Suppressor macrophage treated with lipopolysaccharide for 4 hours (primary cell): ENCODE measurements at regions not wholly inside any gene's neighbourhood (a gene's known extent, or its start where the extent isn't known, plus 50 kb on each side); places are given as distances from the start of the nearest gene placed in this dataset.
A peak's percentile ranks its signal among the peaks of the same experiment; 100 is the strongest.

Experiments
- DNase-seq: peaks from one replicate; pipeline ENCODE4 v3.0.0-alpha.2; 2020

DNA sequence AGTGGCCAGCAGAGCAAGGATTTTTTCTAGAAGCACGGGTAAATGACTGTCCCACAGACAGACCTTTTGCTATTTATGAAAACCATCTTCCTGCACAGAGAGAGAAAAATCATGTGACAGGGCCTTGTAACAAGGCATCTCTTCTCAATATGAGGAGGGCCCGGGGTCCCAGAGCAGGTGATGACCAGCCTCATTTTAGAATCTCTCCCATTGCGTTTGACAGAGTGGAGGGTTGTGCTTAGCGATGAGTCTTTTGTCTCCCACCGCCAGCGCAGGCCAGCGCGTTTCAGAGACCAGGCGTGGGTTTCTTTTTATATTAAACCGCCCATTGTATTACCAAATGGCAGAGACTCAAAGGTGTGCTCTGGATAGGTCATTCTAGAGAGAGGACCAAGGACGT, 97.4 kb upstream of the UBL3 start:
- DNase-seq, result no peak

DNA sequence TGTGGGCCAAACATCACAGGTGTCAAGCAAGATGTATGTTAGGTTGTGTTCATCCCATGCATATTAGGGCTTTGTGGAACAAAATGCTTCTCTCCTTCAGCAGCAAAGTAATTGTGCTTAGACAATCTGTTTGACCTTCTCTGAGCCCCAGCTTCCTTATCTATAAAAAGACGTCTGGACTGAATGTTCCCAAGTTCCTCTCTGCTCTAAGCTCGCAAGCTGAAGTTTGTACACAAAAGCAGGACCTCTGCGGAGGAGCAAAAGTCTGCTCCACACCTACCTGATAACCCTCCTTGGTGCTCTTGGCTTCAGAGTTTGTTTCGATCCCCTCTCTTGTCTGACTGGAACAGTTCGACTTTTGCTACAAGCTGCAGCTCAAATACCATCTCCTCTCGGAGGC, 95.7 kb upstream of the UBL3 start:
- no peak for DNase-seq

DNA sequence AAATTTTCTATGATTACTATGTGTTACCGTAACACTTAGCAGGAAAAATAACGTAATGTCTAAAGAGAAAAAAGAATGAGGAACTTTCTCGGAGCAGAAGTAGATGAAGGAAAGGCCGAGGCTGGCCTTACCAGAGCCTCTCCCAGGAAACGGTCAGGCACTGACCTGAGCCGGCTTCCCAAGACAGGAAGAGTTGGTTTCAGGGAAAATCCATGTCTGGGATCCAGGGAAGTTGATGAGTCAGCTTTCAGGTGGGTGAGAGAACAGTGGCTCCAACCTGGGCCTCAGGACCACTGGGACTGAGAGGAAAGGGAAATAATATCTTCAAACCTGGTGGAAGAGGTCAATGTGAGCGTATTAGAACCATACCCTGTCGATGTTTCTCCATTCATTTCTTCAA, 93.3 kb upstream of the UBL3 start:
- DNase-seq, result peak; percentile 16

DNA sequence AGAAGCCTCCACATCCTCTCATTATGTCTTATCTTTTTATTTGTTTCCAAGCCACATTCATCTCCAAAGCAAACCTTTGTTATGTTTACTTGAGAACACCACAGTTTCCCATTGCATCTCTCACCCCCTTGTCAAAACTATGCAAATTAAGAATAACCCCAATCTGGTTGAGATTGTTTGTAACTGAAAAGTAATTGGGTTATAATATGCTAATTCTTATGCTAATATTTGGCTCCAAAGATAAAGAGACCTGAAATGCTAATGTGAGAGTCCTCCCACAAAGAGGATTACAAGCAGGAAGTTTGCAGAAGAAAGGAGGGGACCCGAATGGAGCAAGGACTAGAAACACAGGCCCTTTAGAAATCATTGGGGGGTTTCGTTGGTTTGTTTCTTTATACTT, 92.9 kb upstream of the UBL3 start:
- no peak for DNase-seq

DNA sequence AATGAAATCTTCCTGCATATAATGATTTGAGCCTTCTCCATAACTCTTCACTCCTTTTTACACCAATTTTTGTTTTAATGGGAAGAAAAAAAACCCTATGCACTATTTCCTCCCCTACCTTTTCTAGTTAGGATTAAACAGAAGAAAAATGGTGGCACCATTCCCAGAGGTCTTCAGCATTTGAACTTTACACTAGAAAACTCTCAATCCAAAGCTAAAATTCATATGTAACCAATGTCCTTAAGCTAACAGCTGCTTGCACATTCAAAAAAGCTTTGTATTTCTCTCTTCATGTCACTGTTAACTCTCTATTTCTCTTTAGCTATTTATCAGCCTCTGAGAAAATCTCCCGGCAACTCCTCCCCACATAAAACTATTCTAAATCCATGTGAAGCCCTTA, 90.3 kb upstream of the UBL3 start:
- no peak for DNase-seq

DNA sequence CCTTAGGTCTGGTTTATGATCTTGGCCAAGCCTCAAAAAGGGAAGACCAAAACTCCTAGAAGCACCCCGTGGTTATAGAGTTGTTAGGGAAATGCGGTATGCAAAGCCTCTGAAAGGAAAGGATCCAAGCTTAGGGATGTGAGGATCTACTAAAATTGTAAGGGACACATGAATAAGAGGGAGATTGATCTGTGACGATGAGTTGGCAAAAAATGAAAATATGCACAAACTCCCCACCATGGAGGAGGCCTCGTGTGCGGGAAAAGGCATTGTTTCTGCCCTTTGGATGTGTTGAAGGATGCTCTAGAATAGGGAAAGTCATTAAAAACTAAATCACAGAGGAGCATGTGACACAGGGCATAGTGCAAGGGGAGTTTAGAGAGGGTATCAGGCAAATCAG, 88.7 kb upstream of the UBL3 start:
- no peak for DNase-seq

DNA sequence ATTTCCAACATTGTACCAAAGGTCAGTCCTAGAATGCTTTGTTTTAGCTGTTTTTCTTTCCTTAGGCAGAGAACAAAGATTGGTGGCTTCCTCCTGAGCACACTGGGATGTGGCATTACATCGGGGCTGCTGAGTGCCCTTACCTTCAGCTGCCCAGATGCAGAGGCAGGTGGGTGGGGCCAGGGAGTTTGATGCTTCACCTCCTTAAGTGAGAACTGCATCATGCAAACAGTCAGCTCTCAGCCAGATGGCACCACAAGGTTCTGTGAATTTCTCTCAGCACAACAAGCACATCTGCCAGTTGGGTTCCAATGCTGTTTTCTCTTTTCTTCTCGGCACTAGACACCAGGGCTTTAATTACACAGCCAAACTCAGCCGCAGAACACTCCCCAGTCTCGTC, 87.4 kb upstream of the UBL3 start:
- no peak for DNase-seq

DNA sequence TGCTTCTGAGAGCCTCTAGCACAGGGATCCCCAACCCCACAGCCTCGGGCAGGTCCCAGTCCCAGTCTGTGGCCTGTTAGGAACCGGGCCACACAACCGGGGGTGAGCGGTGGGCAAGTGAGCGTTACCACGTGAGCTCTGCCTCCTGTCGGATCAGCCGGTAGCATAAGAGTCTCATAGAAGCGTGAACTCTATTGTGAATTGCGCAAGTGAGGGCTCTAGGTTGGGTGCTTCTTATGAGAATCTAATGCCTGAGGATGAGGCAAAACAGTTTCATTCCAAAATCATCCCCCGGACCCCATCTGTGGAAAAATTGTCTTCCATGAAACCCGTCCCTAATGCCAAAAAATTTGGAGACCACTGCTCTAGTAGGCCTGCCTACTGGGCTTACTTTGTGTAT, 87.0 kb upstream of the UBL3 start:
- no peak for DNase-seq

DNA sequence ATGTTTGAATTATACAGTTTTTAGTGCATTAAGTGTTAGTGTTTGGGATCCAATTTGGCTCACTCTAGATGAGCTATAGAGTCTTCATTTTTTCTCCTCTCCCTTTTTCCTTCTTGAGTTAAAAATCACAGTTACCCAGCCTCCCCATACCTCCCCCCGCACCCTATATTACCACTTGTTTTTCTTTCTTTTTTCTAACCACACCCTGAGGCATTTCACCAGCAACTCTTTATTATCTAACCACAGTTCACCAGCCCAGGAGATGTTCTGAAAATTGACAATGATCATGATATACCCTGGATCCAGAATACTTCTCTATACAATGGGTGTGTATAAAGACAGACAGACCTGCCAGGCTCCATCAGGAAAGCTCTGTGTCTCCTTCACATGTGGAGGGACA, 86.5 kb upstream of the UBL3 start:
- no peak for DNase-seq

DNA sequence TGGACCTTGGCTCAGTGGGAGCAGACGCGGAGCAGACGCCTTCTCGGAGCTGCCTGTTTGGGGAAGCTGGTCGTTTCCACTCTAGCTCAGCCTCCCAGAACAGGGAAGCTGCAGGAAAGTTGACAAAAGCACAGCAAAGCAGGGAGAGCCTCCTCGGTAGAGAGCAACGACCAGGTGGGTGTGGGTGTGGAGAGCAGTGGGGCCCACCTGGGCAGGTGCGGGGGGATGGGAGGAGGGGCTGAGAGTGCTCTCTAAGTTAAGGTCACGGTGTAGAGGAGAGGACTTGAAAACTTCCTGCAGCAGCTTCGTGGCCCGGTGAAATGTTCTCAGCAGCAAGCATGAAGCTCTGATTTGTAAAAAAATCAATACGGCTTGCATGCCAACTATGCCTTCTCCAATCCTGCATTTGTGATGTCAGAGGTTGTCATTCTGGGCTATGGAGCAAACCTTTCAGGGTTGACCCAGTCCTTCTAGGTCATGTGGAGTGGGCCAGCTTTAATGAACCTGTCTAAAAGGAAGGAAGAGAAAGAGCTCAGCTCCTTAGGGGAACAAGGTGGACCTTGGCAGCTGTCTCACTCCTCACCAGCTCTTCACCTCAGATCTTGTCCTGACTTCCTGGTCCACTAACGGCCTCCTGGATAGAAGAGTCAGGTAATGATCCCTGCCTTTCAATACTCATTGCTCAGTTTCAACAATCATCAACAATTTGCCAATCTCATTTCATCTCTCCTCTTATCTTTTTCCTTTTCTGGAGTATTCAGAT, 85.8 kb upstream of the UBL3 start:
- DNase-seq, result peak; percentile 31

DNA sequence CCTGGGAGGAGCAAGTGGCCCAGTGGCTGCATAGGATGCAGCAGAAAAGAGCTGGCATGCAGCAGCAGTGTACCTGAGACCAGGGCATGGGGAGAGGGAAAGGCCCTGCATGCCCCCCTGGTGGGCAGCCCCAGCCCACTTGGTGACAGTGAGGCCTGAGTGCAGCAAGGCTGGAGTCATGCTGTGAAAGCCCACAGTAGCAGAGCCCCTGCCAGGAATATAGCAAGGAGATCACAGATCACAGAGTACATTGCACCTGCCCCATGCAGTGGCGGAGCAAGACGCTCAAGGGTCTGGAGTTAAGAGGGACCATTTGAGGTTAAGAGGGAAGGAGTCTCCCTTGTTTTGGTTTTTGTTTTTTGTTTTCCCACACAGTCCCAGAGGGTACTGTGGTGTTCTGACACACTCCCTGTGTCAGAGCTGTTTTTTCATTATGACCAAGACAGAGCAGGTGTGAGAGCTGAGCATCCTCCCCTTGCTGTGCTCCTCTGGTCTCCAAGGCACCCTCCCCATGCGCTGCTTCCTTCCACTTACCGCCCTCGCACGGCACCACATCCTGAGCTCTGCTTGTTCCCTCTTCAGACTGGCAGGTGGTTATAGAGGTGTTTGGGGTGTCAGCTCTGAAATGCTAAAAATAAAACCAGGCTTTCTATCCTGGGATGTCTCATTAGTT, 85.0 kb upstream of the UBL3 start:
- DNase-seq, result no peak

DNA sequence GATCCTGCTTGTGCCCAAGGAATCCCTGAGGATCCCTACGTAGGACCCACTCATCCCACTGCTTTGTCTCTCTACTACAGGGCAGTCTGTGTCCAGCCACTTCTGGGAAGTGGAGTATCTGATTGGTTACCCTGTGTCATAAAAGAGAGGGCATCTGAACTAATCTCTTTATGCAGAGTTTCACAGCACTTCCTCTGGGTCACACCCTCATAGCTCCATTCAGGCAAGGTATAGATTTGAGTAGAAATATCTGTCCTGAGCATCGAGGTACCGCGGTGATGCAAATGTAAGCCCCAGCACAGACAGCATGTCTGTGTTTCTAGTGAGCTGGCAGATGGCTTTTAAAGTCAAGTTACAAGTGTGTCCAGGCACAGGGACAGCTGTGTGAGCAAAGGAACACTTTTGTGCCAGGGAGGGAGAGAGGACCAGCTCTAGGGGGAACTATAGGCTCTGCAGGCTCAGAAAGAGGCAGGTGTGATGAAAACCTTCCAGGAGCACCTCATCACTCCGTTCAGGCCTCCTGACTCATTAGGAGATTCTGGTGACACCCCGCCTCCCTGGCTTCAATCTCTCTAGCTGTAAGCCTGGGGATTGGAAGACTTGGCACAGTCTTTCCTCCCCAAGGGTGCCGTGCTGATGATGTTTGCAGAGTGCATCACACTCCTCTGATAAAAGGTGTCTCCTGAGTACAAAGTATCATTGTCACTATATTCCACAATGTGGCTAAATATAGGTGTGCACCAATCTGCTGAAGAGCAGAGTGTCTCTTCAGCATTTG, 84.3 kb upstream of the UBL3 start:
- DNase-seq, result no peak

DNA sequence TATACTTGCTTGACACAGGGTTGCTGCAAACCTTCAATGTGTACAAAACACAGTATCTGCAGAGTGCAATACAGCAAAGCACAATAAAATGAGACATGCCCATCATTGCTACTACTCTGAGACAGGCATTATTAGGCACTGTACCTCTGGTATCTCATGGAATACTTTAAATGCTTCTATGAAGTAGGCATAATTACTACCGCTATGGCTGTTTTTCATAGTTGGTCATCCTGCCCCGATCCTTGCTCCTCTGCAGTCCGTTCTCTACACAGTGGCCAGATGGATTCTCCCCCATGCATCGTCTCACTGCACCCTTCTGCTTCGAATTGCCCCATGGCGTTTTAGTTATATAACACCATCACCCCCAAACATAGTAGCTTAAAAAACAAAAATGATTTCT, 83.0 kb upstream of the UBL3 start:
- no peak for DNase-seq

DNA sequence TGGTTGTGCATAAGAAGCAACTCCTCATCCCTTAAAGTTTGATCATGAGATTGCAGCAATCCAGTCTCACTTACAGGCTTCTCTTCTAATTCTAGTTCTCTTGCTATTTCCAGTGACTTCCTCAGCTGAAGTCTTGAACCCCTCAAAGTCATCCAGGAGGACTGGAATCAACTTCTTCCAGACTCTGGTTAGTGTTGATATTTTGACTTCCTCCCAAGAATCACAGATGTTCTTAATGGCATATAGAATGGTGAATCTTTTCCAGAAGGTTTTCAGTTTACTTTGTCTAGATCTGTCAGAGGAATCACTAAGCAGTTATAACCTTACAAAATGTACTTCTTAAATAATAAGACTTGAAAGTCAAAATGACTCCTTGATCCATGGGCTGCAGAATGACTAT, 81.3 kb upstream of the UBL3 start:
- DNase-seq, result no peak

DNA sequence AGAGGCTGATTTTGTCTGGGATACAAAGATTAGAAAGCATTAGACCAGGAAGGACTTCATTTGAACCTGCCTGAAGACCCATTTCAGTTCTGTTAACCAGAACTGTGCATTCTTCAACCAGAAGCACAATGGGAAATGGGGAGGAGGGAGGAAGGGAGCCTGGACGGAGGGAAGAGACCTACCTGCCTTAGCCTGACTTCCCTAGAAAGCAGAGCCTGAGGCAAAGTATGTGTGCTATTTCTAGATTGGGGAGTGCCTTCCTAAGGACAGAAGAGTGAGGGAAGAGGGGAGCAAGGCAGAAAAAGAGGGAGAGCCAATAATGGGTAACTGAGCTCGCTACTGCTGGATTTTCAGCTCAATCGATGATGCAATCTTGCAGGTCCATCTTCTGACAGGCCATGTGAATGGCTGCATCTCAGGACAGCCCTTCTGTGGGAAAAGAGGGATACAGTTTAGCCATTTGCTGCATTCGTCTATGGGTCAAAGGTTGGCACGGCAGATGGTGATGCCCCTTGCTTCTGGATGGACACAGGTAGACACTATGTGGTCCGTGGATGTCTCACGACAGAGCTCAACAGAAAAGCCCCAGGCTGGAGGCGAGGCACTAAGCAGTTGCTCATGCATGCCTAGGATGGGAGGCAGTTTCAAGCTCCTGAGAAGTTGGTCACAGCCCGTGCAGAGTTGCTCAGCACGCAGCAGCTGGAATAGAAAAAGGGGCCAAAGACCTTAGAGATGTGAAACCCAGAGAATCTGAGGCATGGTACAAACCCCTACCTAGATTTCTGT, 78.8 kb upstream of the UBL3 start:
- no peak for DNase-seq

DNA sequence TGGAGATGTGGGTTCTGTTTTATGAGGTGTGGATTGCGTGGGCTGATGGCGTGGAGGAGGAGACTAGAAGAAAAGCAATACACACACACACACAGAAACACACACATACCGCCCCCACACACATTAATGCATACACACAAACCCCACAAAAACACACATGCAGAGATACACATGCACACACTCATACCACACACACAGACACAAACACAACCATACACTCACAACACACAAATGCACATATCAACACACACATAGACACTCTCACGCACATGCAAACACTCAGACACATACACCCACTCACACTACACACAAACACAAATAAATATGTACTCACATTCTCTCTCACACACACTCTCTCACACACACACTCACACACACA, 75.7 kb upstream of the UBL3 start:
- DNase-seq, result no peak

DNA sequence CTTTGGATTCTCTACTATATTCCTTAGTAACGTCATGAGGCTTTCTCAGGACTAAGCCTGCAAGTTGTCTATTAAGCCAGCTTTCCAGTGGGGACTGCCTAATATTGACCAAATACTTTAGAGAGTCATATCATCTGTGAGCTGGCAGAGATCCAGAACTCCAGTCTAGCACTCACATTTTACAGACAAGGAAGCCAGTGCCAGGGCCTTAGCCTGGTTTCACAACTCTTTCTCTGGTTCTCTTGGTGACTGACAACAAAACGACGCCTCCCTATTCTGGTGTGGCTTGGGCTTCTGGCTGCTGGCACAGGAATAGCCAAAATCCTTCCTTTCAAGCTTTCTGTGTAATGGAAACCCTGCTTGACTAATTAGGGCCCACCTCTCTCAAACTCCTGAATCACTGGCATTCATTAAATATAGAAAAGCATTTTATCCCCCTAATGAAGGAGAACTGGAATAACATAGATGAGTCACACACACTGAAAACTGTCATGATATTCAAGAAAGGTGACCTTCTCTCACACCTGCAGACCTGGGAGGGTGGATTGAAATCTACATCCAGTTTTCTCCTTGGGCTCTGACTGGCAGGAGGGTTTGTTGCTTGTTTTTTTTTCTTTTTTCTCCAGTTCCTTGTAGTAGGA, 75.2 kb upstream of the UBL3 start:
- peak; percentile 65 for DNase-seq

DNA sequence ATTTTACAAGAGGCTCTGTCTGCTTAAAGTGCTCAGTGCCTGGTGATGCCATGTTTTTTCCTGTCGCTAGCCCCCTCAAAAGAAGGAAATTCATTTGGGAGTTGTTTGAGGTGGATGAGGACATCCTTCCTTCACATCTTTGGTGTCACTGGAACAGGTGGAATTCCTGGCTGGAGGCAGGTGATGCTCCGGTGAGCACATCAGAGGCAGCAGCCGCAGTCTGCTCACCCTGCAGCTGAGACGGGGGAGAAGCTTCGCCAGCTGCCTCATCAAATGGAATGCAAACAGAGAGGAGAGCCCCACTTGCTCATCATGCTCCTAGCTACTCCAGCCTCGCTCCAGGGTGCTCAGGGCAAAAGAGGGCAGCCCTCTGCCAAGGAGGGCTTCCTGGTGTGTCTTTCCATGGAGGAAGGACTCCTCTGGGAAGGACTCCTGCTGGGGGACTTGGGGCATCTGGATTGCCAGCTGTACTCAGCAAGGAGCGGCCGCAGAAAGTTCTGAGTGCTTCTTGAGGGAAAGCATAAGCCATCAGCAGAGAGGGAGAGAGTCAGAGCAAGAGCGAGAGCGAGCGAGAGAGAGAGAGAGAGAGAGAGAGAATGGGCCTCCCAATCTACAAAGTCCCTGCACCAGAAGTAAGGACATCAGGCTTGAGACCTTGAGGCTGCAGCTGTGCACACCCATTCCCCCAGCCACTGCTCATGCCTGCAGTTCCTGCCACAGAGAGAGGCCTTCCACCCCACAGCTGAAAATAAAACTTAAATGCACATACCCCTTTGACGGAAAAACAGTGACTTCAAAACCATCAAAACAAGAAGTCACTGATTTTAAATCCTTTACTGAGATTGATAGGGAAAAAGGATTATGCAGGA, 74.3 kb upstream of the UBL3 start:
- DNase-seq, result no peak

DNA sequence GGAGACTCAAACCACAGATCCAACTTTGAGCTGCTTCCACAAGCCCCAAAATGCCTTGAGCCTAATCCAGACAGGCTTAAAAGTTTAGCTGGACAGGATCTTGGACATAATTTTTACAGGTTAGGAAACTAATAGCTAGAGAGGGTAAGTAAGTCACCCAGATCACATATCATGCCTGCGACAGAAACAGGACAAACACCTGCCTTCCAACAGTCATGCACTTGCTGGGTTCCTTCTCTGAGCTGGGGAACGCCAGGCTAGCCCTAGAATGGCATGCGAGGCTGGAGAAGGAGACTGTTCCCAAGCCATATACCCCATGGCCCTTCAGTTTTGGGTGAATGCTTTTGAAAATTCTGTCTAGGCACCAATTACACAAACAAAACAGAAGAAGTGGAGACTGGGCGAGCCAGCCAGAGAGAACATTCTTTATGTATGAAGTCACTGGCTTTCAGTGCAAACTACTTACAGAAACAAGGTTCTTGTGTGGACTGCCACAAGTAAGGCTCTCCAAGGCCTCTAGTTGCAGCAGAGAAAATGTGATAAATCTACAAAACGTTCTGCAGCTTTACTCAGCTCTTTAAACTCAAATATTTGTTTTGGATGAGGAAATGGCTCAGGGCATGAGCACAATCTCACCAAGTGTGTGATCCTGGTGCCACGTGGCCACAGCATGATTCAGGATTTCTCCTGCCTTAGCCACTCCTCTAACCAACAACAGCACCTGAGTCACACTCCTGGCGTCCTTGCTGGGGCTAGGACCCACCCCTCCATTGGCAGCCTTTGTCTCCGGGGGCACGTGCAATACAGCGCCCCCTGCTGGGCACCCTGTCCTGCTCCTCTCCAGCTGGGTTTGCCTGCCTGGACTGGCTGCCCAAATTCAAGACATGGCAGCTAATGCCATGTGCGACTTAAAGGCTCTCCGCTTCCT, 73.4 kb upstream of the UBL3 start:
- peak; percentile 40 for DNase-seq

DNA sequence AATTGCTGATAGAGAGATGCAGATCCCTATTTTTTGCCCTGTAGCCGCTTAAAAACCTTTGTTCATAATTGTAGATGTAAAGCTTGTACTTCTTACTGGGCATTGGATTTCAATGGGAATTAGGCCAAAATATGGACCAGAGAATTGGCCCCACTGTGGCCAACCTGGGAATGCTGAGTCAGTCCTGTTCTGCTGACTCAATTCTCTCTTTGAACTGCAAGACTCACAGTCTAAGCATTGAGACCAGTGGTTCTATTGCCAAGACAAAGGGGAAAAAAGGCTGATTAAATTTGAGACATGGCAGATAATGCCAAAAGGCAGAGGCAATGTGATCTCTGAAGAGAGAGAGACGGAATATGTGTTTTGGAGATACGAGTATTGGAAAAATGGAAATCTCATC, 72.5 kb upstream of the UBL3 start:
- DNase-seq, result no peak
